Activated T-helper 17 cell treated with anti-CD3 and anti-CD28 coated beads, Interleukin-2, amount 50 U/mL, for 72 hours (primary cell): ENCODE measurements at regions not wholly inside any gene's neighbourhood (a gene's known extent, or its start where the extent isn't known, plus 50 kb on each side); places are given as distances from the start of the nearest gene placed in this dataset.
"Not testable (repeated sequence)": the region's sequence is repeated elsewhere in the genome, so short reads cannot be mapped to it uniquely, and the experiment has no call there.

Source experiments
- ATAC-seq: fragments of 150-1000 bp; cut with Tn5 transposase; replicated peaks from 2 replicates; pipeline ENCODE4 v1.10.0; 2021; ENCODE audit warnings: mild to moderate bottlenecking, moderate library complexity
- H3K27ac Mint-ChIP-seq: one replicate; pipeline ENCODE4 v1.8.0; 2022; ENCODE audit warnings: mixed read lengths
- H3K27me3 Mint-ChIP-seq: one replicate; pipeline ENCODE4 v1.8.0; 2022; ENCODE audit warnings: mixed read lengths
- H3K36me3 Mint-ChIP-seq: one replicate; pipeline ENCODE4 v1.8.0; 2022; ENCODE audit warnings: low read depth, mild to moderate bottlenecking, mixed read lengths
- H3K4me1 Mint-ChIP-seq: one replicate; pipeline ENCODE4 v1.8.0; 2022; ENCODE audit warnings: mixed read lengths
- H3K4me3 Mint-ChIP-seq: one replicate; pipeline ENCODE4 v1.8.0; 2022; ENCODE audit warnings: mild to moderate bottlenecking, mixed read lengths
- H3K9me3 Mint-ChIP-seq: one replicate; pipeline ENCODE4 v1.8.0; 2022; ENCODE audit warnings: mixed read lengths

GRCh38 chr3:78266550-78266949 is 1226.7 kb downstream of the ROBO2 start:
- not testable (repeated sequence) for H3K27me3 Mint-ChIP-seq, H3K27ac Mint-ChIP-seq, H3K4me3 Mint-ChIP-seq, ATAC-seq, H3K4me1 Mint-ChIP-seq, H3K36me3 Mint-ChIP-seq
- H3K9me3 Mint-ChIP-seq: peaks cover 26% of the 10 kb centered on the region

GRCh38 chr3:78267235-78267634 is 1227.3 kb downstream of the ROBO2 start:
- Mint-ChIP-seq H3K27ac (no peak overlapping the region), H3K36me3 (no peaks in the 10 kb centered on the region), H3K4me3 (no peak overlapping the region), H3K9me3 (peaks cover 26% of the 10 kb centered on the region), H3K27me3 (no peaks in the 10 kb centered on the region), H3K4me1 (no peaks in the 10 kb centered on the region)
- no peak for ATAC-seq

DNA sequence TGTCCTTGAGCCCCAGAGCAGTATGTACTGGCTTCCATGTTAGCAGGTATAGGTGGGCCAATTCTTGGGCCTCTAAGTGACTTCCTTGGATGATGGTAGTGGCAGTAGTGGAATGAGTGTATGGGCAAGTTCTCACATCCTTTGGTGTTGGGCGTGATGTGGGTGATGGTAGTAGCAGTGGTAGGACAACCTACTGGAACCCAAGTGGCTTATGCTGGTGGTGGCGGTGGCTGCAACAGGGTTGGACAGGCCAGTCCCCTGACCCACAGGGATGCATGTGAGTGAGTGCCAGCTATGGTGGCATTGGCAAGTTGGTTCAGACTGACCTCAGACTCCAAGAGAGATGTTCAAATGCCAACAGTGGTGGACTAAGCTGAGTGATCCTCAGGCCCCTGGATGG is 1228.2 kb downstream of the ROBO2 start:
- H3K27me3 Mint-ChIP-seq: no peaks in the 10 kb centered on the region
- H3K27ac Mint-ChIP-seq: no peak overlapping the region
- peaks cover 21% of the 10 kb centered on the region for H3K9me3 Mint-ChIP-seq
- H3K36me3 Mint-ChIP-seq: no peaks in the 10 kb centered on the region
- ATAC-seq: no peak
- no peaks in the 10 kb centered on the region for H3K4me1 Mint-ChIP-seq
- no peak overlapping the region for H3K4me3 Mint-ChIP-seq

- Mint-ChIP-seq H3K27ac (no peak overlapping the region), H3K9me3 (peaks cover 21% of the 10 kb centered on the region)
- ATAC-seq: no peak
Observed at GRCh38 chr3:78268716-78269668, 1229.1 kb downstream of the ROBO2 start.

GRCh38 chr3:78273326-78273725 is 1233.4 kb downstream of the ROBO2 start:
- Mint-ChIP-seq H3K4me1 (no peaks in the 10 kb centered on the region), H3K9me3 (peaks cover 6% of the 10 kb centered on the region), H3K27me3 (no peaks in the 10 kb centered on the region), H3K4me3 (no peak overlapping the region), H3K36me3 (no peaks in the 10 kb centered on the region), H3K27ac (no peak overlapping the region)
- ATAC-seq: no peak

More at GRCh38 chr3:78268716-78269668, 1229.1 kb downstream of the ROBO2 start:
- no peak overlapping the region for H3K4me3 Mint-ChIP-seq
- H3K27me3 Mint-ChIP-seq: no peaks in the 10 kb centered on the region
- H3K4me1 Mint-ChIP-seq: no peaks in the 10 kb centered on the region
- H3K36me3 Mint-ChIP-seq: no peaks in the 10 kb centered on the region

- H3K36me3 Mint-ChIP-seq: no peaks in the 10 kb centered on the region
- no peaks in the 10 kb centered on the region for H3K4me1 Mint-ChIP-seq
- peaks cover 8% of the 10 kb centered on the region for H3K9me3 Mint-ChIP-seq
- H3K4me3 Mint-ChIP-seq: no peak overlapping the region
- ATAC-seq: no peak
- H3K27me3 Mint-ChIP-seq: no peaks in the 10 kb centered on the region
- H3K27ac Mint-ChIP-seq: no peak overlapping the region
Observed at GRCh38 chr3:78274475-78275065, 1234.7 kb downstream of the ROBO2 start.

- Mint-ChIP-seq H3K4me3 (no peak overlapping the region), H3K27ac (no peak overlapping the region), H3K27me3 (no peaks in the 10 kb centered on the region), H3K9me3 (peaks cover 9% of the 10 kb centered on the region), H3K36me3 (no peaks in the 10 kb centered on the region), H3K4me1 (no peaks in the 10 kb centered on the region)
- no peak for ATAC-seq
Observed at GRCh38 chr3:78275420-78275852, 1235.5 kb downstream of the ROBO2 start.

GRCh38 chr3:78277220-78277619 is 1237.3 kb downstream of the ROBO2 start:
- Mint-ChIP-seq H3K4me1 (no peaks in the 10 kb centered on the region), H3K4me3 (no peak overlapping the region), H3K27ac (no peak overlapping the region), H3K36me3 (no peaks in the 10 kb centered on the region), H3K27me3 (no peaks in the 10 kb centered on the region), H3K9me3 (peaks cover 14% of the 10 kb centered on the region)
- no peak for ATAC-seq

GRCh38 chr3:78277801-78278200 is 1237.9 kb downstream of the ROBO2 start:
- ATAC-seq: no peak
- Mint-ChIP-seq H3K36me3 (no peaks in the 10 kb centered on the region), H3K27ac (no peak overlapping the region), H3K27me3 (no peaks in the 10 kb centered on the region), H3K4me1 (no peaks in the 10 kb centered on the region), H3K4me3 (no peak overlapping the region), H3K9me3 (peaks cover 20% of the 10 kb centered on the region)

- ATAC-seq: no peak
- Mint-ChIP-seq H3K27ac (no peak overlapping the region), H3K36me3 (no peaks in the 10 kb centered on the region)
Observed at GRCh38 chr3:78279091-78279490, 1239.2 kb downstream of the ROBO2 start.

GRCh38 chr3:78281381-78281780 is 1241.5 kb downstream of the ROBO2 start:
- no peak for ATAC-seq
- no peaks in the 10 kb centered on the region for H3K4me1 Mint-ChIP-seq
- no peaks in the 10 kb centered on the region for H3K36me3 Mint-ChIP-seq
- no peak overlapping the region for H3K27ac Mint-ChIP-seq
- H3K4me3 Mint-ChIP-seq: no peak overlapping the region
- no peaks in the 10 kb centered on the region for H3K27me3 Mint-ChIP-seq
- peaks cover 25% of the 10 kb centered on the region for H3K9me3 Mint-ChIP-seq

More at GRCh38 chr3:78279091-78279490, 1239.2 kb downstream of the ROBO2 start:
- H3K27me3 Mint-ChIP-seq: no peaks in the 10 kb centered on the region
- H3K4me1 Mint-ChIP-seq: no peaks in the 10 kb centered on the region
- H3K4me3 Mint-ChIP-seq: no peak overlapping the region
- peaks cover 24% of the 10 kb centered on the region for H3K9me3 Mint-ChIP-seq

GRCh38 chr3:78283994-78284393 is 1244.1 kb downstream of the ROBO2 start:
- H3K9me3 Mint-ChIP-seq: peaks cover 22% of the 10 kb centered on the region
- no peak overlapping the region for H3K4me3 Mint-ChIP-seq
- no peaks in the 10 kb centered on the region for H3K27me3 Mint-ChIP-seq
- no peak overlapping the region for H3K27ac Mint-ChIP-seq
- H3K36me3 Mint-ChIP-seq: no peaks in the 10 kb centered on the region
- no peaks in the 10 kb centered on the region for H3K4me1 Mint-ChIP-seq
- ATAC-seq: no peak

GRCh38 chr3:78285032-78285728 is 1245.3 kb downstream of the ROBO2 start:
- Mint-ChIP-seq H3K27me3 (no peaks in the 10 kb centered on the region), H3K4me3 (no peak overlapping the region), H3K9me3 (peaks cover 26% of the 10 kb centered on the region), H3K4me1 (no peaks in the 10 kb centered on the region), H3K36me3 (no peaks in the 10 kb centered on the region), H3K27ac (no peak overlapping the region)
- no peak for ATAC-seq

GRCh38 chr3:78287085-78287484 is 1247.2 kb downstream of the ROBO2 start:
- no peaks in the 10 kb centered on the region for H3K36me3 Mint-ChIP-seq
- H3K27ac Mint-ChIP-seq: no peak overlapping the region
- no peak overlapping the region for H3K4me3 Mint-ChIP-seq
- no peaks in the 10 kb centered on the region for H3K27me3 Mint-ChIP-seq
- peaks cover 20% of the 10 kb centered on the region for H3K9me3 Mint-ChIP-seq
- H3K4me1 Mint-ChIP-seq: no peaks in the 10 kb centered on the region
- no peak for ATAC-seq
